GM23248 (cell line): ENCODE measurements at regions not wholly inside any gene's neighbourhood (a gene's known extent, or its start where the extent isn't known, plus 50 kb on each side); places are given as distances from the start of the nearest gene placed in this dataset.

ENCODE experiments used
- DNase-seq: peaks from one replicate; pipeline ENCODE4 v3.0.0-alpha.2; 2015
- H2AFZ ChIP-seq: fragments of 200-600 bp; sonication (generic); 2 replicates; pipeline ENCODE4 v1.6.1; 2016; ENCODE audit warnings: antibody characterized with exemption
- H3F3A ChIP-seq: fragments of 200-600 bp; sonication (generic); 2 replicates; pipeline ENCODE4 v1.6.1; 2016; ENCODE audit warnings: mild to moderate bottlenecking, antibody characterized with exemption, mixed run types; ENCODE audit not compliant: insufficient read depth
- H3K27ac ChIP-seq: fragments of 200-600 bp; sonication (generic); 2 replicates; pipeline ENCODE4 v1.5.1; 2016; ENCODE audit warnings: mild to moderate bottlenecking
- H3K27me3 ChIP-seq: fragments of 200-600 bp; sonication (generic); replicated peaks from 2 replicates; pipeline ENCODE4 v1.6.1; 2016; ENCODE audit warnings: mild to moderate bottlenecking; ENCODE audit not compliant: insufficient read depth
- H3K36me3 ChIP-seq: fragments of 200-600 bp; sonication (generic); 2 replicates; pipeline ENCODE4 v1.6.1; 2016; ENCODE audit warnings: low read depth, mild to moderate bottlenecking
- H3K4me1 ChIP-seq: fragments of 200-600 bp; sonication (generic); 2 replicates; pipeline ENCODE4 v1.6.1; 2016; ENCODE audit warnings: mild to moderate bottlenecking; ENCODE audit not compliant: insufficient read depth
- H3K4me2 ChIP-seq: fragments of 200-600 bp; sonication (generic); one replicate; pipeline ENCODE4 v1.6.1; 2016; ENCODE audit warnings: mild to moderate bottlenecking; ENCODE audit not compliant: unreplicated experiment
- H3K4me3 ChIP-seq: fragments of 200-600 bp; sonication (generic); 2 replicates; pipeline ENCODE4 v1.5.1; 2016; ENCODE audit warnings: mild to moderate bottlenecking
- H3K79me2 ChIP-seq: fragments of 200-600 bp; sonication (generic); 2 replicates; pipeline ENCODE4 v1.6.1; 2016; ENCODE audit warnings: mild to moderate bottlenecking; ENCODE audit not compliant: insufficient read depth
- H3K9ac ChIP-seq: fragments of 200-600 bp; sonication (generic); 2 replicates; pipeline ENCODE4 v1.6.1; 2016; ENCODE audit warnings: mild to moderate bottlenecking
- H3K9me2 ChIP-seq: fragments of 200-600 bp; sonication (generic); 2 replicates; pipeline ENCODE4 v1.6.1; 2016; ENCODE audit warnings: mixed run types, mild to moderate bottlenecking, moderate library complexity; ENCODE audit not compliant: insufficient read depth
- H3K9me3 ChIP-seq: fragments of 200-600 bp; sonication (generic); one replicate; pipeline ENCODE4 v1.6.1; 2017; ENCODE audit warnings: low read depth
- H4K20me1 ChIP-seq: fragments of 200-600 bp; sonication (generic); 2 replicates; pipeline ENCODE4 v1.6.0; 2016; ENCODE audit not compliant: insufficient read depth
- EZH2 ChIP-seq: fragments of 200-600 bp; sonication (generic); IDR thresholded peaks from 2 replicates; pipeline ENCODE4 v1.6.1; 2018; ENCODE audit warnings: antibody characterized with exemption, mild to moderate bottlenecking; ENCODE audit not compliant: insufficient read depth, poor library complexity, severe bottlenecking
- EZH2phosphoT487 ChIP-seq: fragments of 200-600 bp; sonication (generic); IDR thresholded peaks from 2 replicates; pipeline ENCODE4 v1.6.1; 2018; ENCODE audit warnings: antibody characterized with exemption, moderate library complexity, mild to moderate bottlenecking, low read depth; ENCODE audit not compliant: insufficient read depth
- WGBS, 2 experiments: methylation state at CpG; one replicate each; pipeline ENCODE4 v1.1.6; 2015 to 2017; ENCODE audit warnings: low lambda C conversion rate in 2 of 2, low coverage in 1 of 2; ENCODE audit errors: missing lambda C conversion rate in 2 of 2; 5-methylcytosine and 5-hydroxymethylcytosine counted together
- in situ Hi-C: fragments of 300-500 bp; cut with MboI; formaldehyde crosslinking; loops from 2 replicates; pipeline ENCODE4 v1.15.0; 2020

GRCh38 chr11:79971255-79971654 lies 530.4 kb upstream of the TENM4 start:
- Histone ChIP-seq H3K27me3 (no peaks in the 10 kb centered on the region), H3K9me3 (no peaks in the 10 kb centered on the region), H4K20me1 (no peaks in the 10 kb centered on the region), H3K9me2 (no peaks in the 10 kb centered on the region), H3K36me3 (no peaks in the 10 kb centered on the region), H3K4me1 (no peaks in the 10 kb centered on the region), H3K79me2 (no peaks in the 10 kb centered on the region), H3K9ac (no peak overlapping the region), H2AFZ (no peak overlapping the region), H3K27ac (no peak overlapping the region), H3K4me3 (no peak overlapping the region), H3F3A (no peaks in the 10 kb centered on the region), H3K4me2 (no peak overlapping the region)
- no peak for TF ChIP-seq EZH2
- no peak for TF ChIP-seq EZH2phosphoT487
- WGBS, 2 experiments, result 9 to 12% methylated on average over 3 of the region's 3 CpGs
- in situ Hi-C loops, result no loop called here
- no peak for DNase-seq

- in situ Hi-C loops, result no loop called here
These were observed 525.8 kb upstream of the TENM4 start for GRCh38 chr11:79966592-79966991.

GRCh38 chr11:79963856-79964645 lies 523.2 kb upstream of the TENM4 start:
- H2AFZ ChIP-seq, result no peak overlapping the region
- no peaks in the 10 kb centered on the region for H3K9me2 ChIP-seq
- H4K20me1 ChIP-seq, result no peaks in the 10 kb centered on the region
- no peaks in the 10 kb centered on the region for H3K4me1 ChIP-seq
- 5 to 12% methylated on average over 5 of the region's 5 CpGs for WGBS, 2 experiments
- no peaks in the 10 kb centered on the region for H3K27me3 ChIP-seq
- H3K9me3 ChIP-seq, result peaks cover 3% of the 10 kb centered on the region
- no peaks in the 10 kb centered on the region for H3K36me3 ChIP-seq
- no peak overlapping the region for H3K9ac ChIP-seq
- H3K27ac ChIP-seq, result no peak overlapping the region
- H3K4me3 ChIP-seq, result no peak overlapping the region
- in situ Hi-C loops, result no loop called here
- no peak overlapping the region for H3K4me2 ChIP-seq
- no peaks in the 10 kb centered on the region for H3K79me2 ChIP-seq
- DNase-seq, result no peak
- H3F3A ChIP-seq, result no peaks in the 10 kb centered on the region
- TF ChIP-seq EZH2 (no peak), EZH2phosphoT487 (no peak)

More at GRCh38 chr11:79966592-79966991, 525.8 kb upstream of the TENM4 start:
- Histone ChIP-seq H3K9me2 (no peaks in the 10 kb centered on the region), H3K9ac (no peak overlapping the region), H3K4me3 (no peak overlapping the region), H3K27ac (no peak overlapping the region), H3K79me2 (no peaks in the 10 kb centered on the region), H3K9me3 (no peaks in the 10 kb centered on the region), H3K4me2 (no peak overlapping the region), H3K4me1 (no peaks in the 10 kb centered on the region), H3F3A (no peaks in the 10 kb centered on the region), H2AFZ (no peak overlapping the region), H3K27me3 (no peaks in the 10 kb centered on the region), H3K36me3 (no peaks in the 10 kb centered on the region), H4K20me1 (no peaks in the 10 kb centered on the region)
- TF ChIP-seq EZH2 (no peak), EZH2phosphoT487 (no peak)
- no peak for DNase-seq
- WGBS, 2 experiments, result 10 to 17% methylated on average over 1 of the region's 1 CpG

GRCh38 chr11:79960461-79960860 lies 519.6 kb upstream of the TENM4 start:
- H3K4me2 ChIP-seq, result no peak overlapping the region
- in situ Hi-C loops, result no loop called here
- no peaks in the 10 kb centered on the region for H3K9me2 ChIP-seq
- no peak overlapping the region for H3K9ac ChIP-seq
- no peaks in the 10 kb centered on the region for H4K20me1 ChIP-seq
- H3K27me3 ChIP-seq, result no peaks in the 10 kb centered on the region
- no peaks in the 10 kb centered on the region for H3K4me1 ChIP-seq
- H2AFZ ChIP-seq, result no peak overlapping the region
- no peak overlapping the region for H3K4me3 ChIP-seq
- peaks cover 7% of the 10 kb centered on the region for H3K9me3 ChIP-seq
- no peaks in the 10 kb centered on the region for H3K36me3 ChIP-seq
- no peaks in the 10 kb centered on the region for H3F3A ChIP-seq
- TF ChIP-seq EZH2 (no peak), EZH2phosphoT487 (no peak)
- no peak for DNase-seq
- H3K27ac ChIP-seq, result no peak overlapping the region
- H3K79me2 ChIP-seq, result no peaks in the 10 kb centered on the region

- WGBS, 2 experiments, result 10 to 11% methylated on average over 2 of the region's 2 CpGs
- no peak overlapping the region for H3K4me3 ChIP-seq
- H3K27me3 ChIP-seq, result no peaks in the 10 kb centered on the region
- no peaks in the 10 kb centered on the region for H3K79me2 ChIP-seq
- no peak overlapping the region for H3K27ac ChIP-seq
- DNase-seq, result no peak
- H2AFZ ChIP-seq, result no peak overlapping the region
- H3F3A ChIP-seq, result no peaks in the 10 kb centered on the region
- no peaks in the 10 kb centered on the region for H4K20me1 ChIP-seq
- H3K9me3 ChIP-seq, result peaks cover 7% of the 10 kb centered on the region
- in situ Hi-C loops, result no loop called here
- no peaks in the 10 kb centered on the region for H3K36me3 ChIP-seq
- no peak overlapping the region for H3K4me2 ChIP-seq
- H3K9me2 ChIP-seq, result no peaks in the 10 kb centered on the region
- H3K4me1 ChIP-seq, result no peaks in the 10 kb centered on the region
- no peak overlapping the region for H3K9ac ChIP-seq
- TF ChIP-seq EZH2 (no peak), EZH2phosphoT487 (no peak)
These were observed 518.5 kb upstream of the TENM4 start for GRCh38 chr11:79959318-79959717.
